ENCODE measurements at regions not wholly inside any gene's neighbourhood (a gene's known extent, or its start where the extent isn't known, plus 50 kb on each side); places are given as distances from the start of the nearest gene placed in this dataset.

GRCh38 chr2:106624787-106625380 is 137.7 kb downstream of the CD8B2 start:
- Histone ChIP-seq H3K4me1 (ENCODE audit: control insufficient read depth in 3 of 3, insufficient read depth in 3 of 3, low read length in 3 of 3) (no peaks in the 10 kb centered on the region), H3K36me3 (ENCODE audit: control insufficient read depth in 3 of 3, insufficient read depth in 3 of 3, low read length in 3 of 3) (no peaks in the 10 kb centered on the region), H3K4me3 (ENCODE audit: low read length in 3 of 3) (no peak overlapping the region), H3K9ac (ENCODE audit: low read depth in 1 of 3, low read length in 3 of 3) (no peak overlapping the region), H3K27ac (ENCODE audit: low read depth, low read length) (no peak overlapping the region), H3K27me3 (ENCODE audit: control insufficient read depth in 3 of 3, insufficient read depth in 3 of 3, low read length in 3 of 3) (no peaks in the 10 kb centered on the region), H3K9me3 (ENCODE audit: control insufficient read depth in 3 of 3, low read length in 3 of 3) (peaks cover 0 to 2% (median 0%) of the 10 kb centered on the region in 3 donors)

GRCh38 chr2:106628377-106628776 is 141.2 kb downstream of the CD8B2 start:
- no peak overlapping the region for H3K27ac ChIP-seq (ENCODE audit: low read depth, low read length)
- no peaks in the 10 kb centered on the region for H3K4me1 ChIP-seq (ENCODE audit: control insufficient read depth in 3 of 3, insufficient read depth in 3 of 3, low read length in 3 of 3)
- peaks cover 0 to 2% (median 0%) of the 10 kb centered on the region in 3 donors for H3K9me3 ChIP-seq (ENCODE audit: control insufficient read depth in 3 of 3, low read length in 3 of 3)
- no peaks in the 10 kb centered on the region for H3K27me3 ChIP-seq (ENCODE audit: control insufficient read depth in 3 of 3, insufficient read depth in 3 of 3, low read length in 3 of 3)
- H3K9ac ChIP-seq (ENCODE audit: low read depth in 1 of 3, low read length in 3 of 3), result no peak overlapping the region
- H3K4me3 ChIP-seq (ENCODE audit: low read length in 3 of 3), result no peak overlapping the region
- H3K36me3 ChIP-seq (ENCODE audit: control insufficient read depth in 3 of 3, insufficient read depth in 3 of 3, low read length in 3 of 3), result no peaks in the 10 kb centered on the region

DNA sequence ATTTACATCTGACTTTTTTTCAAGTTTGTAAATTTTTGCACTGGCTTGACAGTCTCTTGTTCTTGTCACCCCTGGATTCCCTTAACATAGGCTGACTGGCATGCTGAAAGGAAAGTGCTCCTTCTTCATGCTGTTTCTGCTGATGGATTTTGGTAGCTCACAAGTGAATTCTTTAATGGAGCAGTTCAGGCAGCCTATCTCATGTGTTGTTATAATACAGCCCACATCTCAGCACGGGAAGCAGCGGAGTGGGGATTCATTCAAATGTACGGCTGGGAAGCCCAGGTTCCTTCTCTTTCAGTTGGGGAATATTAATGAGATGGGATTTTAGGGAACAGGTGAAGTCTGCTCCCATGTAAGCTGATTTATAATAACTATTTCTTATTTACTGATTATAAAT is 142.8 kb downstream of the CD8B2 start:
- H3K9me3 ChIP-seq (ENCODE audit: control insufficient read depth in 3 of 3, low read length in 3 of 3), result peaks cover 0 to 2% (median 0%) of the 10 kb centered on the region in 3 donors
- H3K4me1 ChIP-seq (ENCODE audit: control insufficient read depth in 3 of 3, insufficient read depth in 3 of 3, low read length in 3 of 3), result no peaks in the 10 kb centered on the region
- no peak overlapping the region for H3K9ac ChIP-seq (ENCODE audit: low read depth in 1 of 3, low read length in 3 of 3)
- H3K27ac ChIP-seq (ENCODE audit: low read depth, low read length), result no peak overlapping the region
- H3K36me3 ChIP-seq (ENCODE audit: control insufficient read depth in 3 of 3, insufficient read depth in 3 of 3, low read length in 3 of 3), result no peaks in the 10 kb centered on the region
- no peak overlapping the region for H3K4me3 ChIP-seq (ENCODE audit: low read length in 3 of 3)
- no peaks in the 10 kb centered on the region for H3K27me3 ChIP-seq (ENCODE audit: control insufficient read depth in 3 of 3, insufficient read depth in 3 of 3, low read length in 3 of 3)

DNA sequence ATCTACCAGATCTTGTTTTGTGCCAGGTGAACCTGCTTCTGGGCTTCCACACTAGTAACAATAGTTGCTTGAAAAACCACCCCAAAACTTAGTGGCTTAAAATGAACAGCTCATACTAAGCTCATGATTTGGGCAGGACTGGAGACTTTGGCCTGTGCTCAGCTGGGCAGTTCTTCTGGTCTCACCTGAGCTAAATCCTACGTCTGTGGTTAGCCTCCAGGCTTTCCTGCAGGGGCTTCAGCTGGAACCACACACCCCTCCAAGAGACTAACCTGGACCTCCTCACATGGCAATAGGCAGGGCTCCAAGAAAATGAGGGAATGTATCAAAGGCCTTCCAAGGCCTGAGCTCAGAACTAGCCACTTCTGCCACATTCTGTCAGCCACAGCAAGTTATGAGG is 144.1 kb downstream of the CD8B2 start:
- H3K9ac ChIP-seq (ENCODE audit: low read depth in 1 of 3, low read length in 3 of 3), result no peak overlapping the region
- no peak overlapping the region for H3K4me3 ChIP-seq (ENCODE audit: low read length in 3 of 3)
- H3K27me3 ChIP-seq (ENCODE audit: control insufficient read depth in 3 of 3, insufficient read depth in 3 of 3, low read length in 3 of 3), result no peaks in the 10 kb centered on the region
- H3K9me3 ChIP-seq (ENCODE audit: control insufficient read depth in 3 of 3, low read length in 3 of 3), result peaks cover 0 to 2% (median 0%) of the 10 kb centered on the region in 3 donors
- no peak overlapping the region for H3K27ac ChIP-seq (ENCODE audit: low read depth, low read length)
- no peaks in the 10 kb centered on the region for H3K36me3 ChIP-seq (ENCODE audit: control insufficient read depth in 3 of 3, insufficient read depth in 3 of 3, low read length in 3 of 3)
- H3K4me1 ChIP-seq (ENCODE audit: control insufficient read depth in 3 of 3, insufficient read depth in 3 of 3, low read length in 3 of 3), result no peaks in the 10 kb centered on the region

GRCh38 chr2:106638043-106638442 is 150.9 kb downstream of the CD8B2 start:
- Histone ChIP-seq H3K4me1 (ENCODE audit: control insufficient read depth in 3 of 3, insufficient read depth in 3 of 3, low read length in 3 of 3) (no peaks in the 10 kb centered on the region), H3K36me3 (ENCODE audit: control insufficient read depth in 3 of 3, insufficient read depth in 3 of 3, low read length in 3 of 3) (no peaks in the 10 kb centered on the region), H3K27ac (ENCODE audit: low read depth, low read length) (no peak overlapping the region), H3K27me3 (ENCODE audit: control insufficient read depth in 3 of 3, insufficient read depth in 3 of 3, low read length in 3 of 3) (no peaks in the 10 kb centered on the region), H3K9ac (ENCODE audit: low read depth in 1 of 3, low read length in 3 of 3) (no peak overlapping the region), H3K9me3 (ENCODE audit: control insufficient read depth in 3 of 3, low read length in 3 of 3) (no peaks in the 10 kb centered on the region), H3K4me3 (ENCODE audit: low read length in 3 of 3) (no peak overlapping the region)

GRCh38 chr2:106638580-106638979 is 151.4 kb downstream of the CD8B2 start:
- H3K9ac ChIP-seq (ENCODE audit: low read depth in 1 of 3, low read length in 3 of 3), result no peak overlapping the region
- no peak overlapping the region for H3K4me3 ChIP-seq (ENCODE audit: low read length in 3 of 3)
- H3K9me3 ChIP-seq (ENCODE audit: control insufficient read depth in 3 of 3, low read length in 3 of 3), result no peaks in the 10 kb centered on the region
- no peaks in the 10 kb centered on the region for H3K4me1 ChIP-seq (ENCODE audit: control insufficient read depth in 3 of 3, insufficient read depth in 3 of 3, low read length in 3 of 3)
- no peaks in the 10 kb centered on the region for H3K27me3 ChIP-seq (ENCODE audit: control insufficient read depth in 3 of 3, insufficient read depth in 3 of 3, low read length in 3 of 3)
- no peaks in the 10 kb centered on the region for H3K36me3 ChIP-seq (ENCODE audit: control insufficient read depth in 3 of 3, insufficient read depth in 3 of 3, low read length in 3 of 3)
- H3K27ac ChIP-seq (ENCODE audit: low read depth, low read length), result no peak overlapping the region

DNA sequence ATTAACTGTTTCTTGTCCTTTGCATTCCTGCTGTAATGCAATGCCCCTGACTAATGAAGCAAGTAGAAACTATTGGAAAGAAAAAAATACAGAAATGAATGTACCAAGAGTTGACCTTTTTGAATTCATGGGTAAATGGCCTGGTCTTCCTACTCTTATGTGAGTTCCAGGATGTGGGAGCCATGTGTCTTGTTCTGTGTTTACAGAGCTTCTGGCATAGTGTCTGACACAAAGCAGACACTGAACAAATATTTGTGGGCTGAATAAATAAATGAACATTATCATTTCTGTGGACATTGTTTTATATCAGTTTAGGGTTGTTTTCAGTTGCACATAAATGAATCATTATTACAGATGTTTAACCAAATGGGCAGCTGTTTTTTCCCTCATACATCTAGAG is 155.5 kb downstream of the CD8B2 start:
- Histone ChIP-seq H3K27ac (ENCODE audit: low read depth, low read length) (no peak overlapping the region), H3K4me1 (ENCODE audit: control insufficient read depth in 3 of 3, insufficient read depth in 3 of 3, low read length in 3 of 3) (no peaks in the 10 kb centered on the region), H3K9me3 (ENCODE audit: control insufficient read depth in 3 of 3, low read length in 3 of 3) (no peaks in the 10 kb centered on the region)

DNA sequence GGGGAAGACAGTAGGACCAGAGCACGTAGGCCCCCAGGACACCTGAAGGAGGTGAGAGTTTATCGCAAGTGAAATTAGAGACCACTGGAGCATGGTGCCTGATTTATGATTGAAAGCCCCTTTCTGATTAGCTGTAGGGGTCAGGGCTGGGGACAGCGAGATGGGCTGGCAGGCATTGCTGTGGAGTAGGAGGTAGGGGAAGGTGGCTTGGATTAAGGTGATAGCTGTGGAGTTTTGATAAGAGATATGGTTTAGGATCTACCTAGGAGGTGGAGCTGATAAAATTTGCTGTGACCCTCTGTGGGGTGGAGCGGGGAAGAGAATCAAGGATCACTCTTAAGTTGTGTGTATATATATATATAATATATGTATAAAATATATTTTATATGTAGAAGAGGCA is 157.5 kb downstream of the CD8B2 start:
- Histone ChIP-seq H3K27me3 (ENCODE audit: control insufficient read depth in 3 of 3, insufficient read depth in 3 of 3, low read length in 3 of 3) (peaks cover 0 to 4% (median 0%) of the 10 kb centered on the region in 3 donors), H3K36me3 (ENCODE audit: control insufficient read depth in 3 of 3, insufficient read depth in 3 of 3, low read length in 3 of 3) (no peaks in the 10 kb centered on the region), H3K9ac (ENCODE audit: low read depth in 1 of 3, low read length in 3 of 3) (no peak overlapping the region), H3K27ac (ENCODE audit: low read depth, low read length) (no peak overlapping the region), H3K9me3 (ENCODE audit: control insufficient read depth in 3 of 3, low read length in 3 of 3) (no peaks in the 10 kb centered on the region), H3K4me1 (ENCODE audit: control insufficient read depth in 3 of 3, insufficient read depth in 3 of 3, low read length in 3 of 3) (no peaks in the 10 kb centered on the region), H3K4me3 (ENCODE audit: low read length in 3 of 3) (no peak overlapping the region)

More for the DNA sequence above, 155.5 kb downstream of the CD8B2 start:
- no peak overlapping the region for H3K9ac ChIP-seq (ENCODE audit: low read depth in 1 of 3, low read length in 3 of 3)
- no peak overlapping the region for H3K4me3 ChIP-seq (ENCODE audit: low read length in 3 of 3)
- peaks cover 0 to under 1% (median 0%) of the 10 kb centered on the region in 3 donors for H3K27me3 ChIP-seq (ENCODE audit: control insufficient read depth in 3 of 3, insufficient read depth in 3 of 3, low read length in 3 of 3)
- no peaks in the 10 kb centered on the region for H3K36me3 ChIP-seq (ENCODE audit: control insufficient read depth in 3 of 3, insufficient read depth in 3 of 3, low read length in 3 of 3)

DNA sequence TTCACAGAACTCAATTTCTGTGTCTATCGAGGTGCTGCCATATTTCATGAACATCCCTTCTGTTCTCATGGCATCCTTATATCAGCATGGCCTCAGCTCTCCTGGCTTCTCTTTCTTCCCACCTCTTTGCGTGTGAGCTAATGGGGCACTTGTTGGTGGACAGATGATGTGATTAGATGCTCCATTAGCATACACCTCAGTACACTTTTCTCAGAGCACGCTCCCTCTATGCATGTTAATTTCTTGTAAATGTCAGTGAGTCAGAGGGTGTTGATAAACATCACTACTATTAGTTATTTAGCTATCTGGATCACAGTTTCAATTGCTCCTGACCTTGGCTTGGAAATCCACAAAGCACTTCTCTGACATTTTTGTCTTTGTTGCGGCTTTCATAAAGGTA is 159.4 kb downstream of the CD8B2 start:
- Histone ChIP-seq H3K36me3 (ENCODE audit: control insufficient read depth in 3 of 3, insufficient read depth in 3 of 3, low read length in 3 of 3) (no peaks in the 10 kb centered on the region), H3K27me3 (ENCODE audit: control insufficient read depth in 3 of 3, insufficient read depth in 3 of 3, low read length in 3 of 3) (peaks cover 0 to 4% (median 0%) of the 10 kb centered on the region in 3 donors), H3K9ac (ENCODE audit: low read depth in 1 of 3, low read length in 3 of 3) (no peak overlapping the region), H3K9me3 (ENCODE audit: control insufficient read depth in 3 of 3, low read length in 3 of 3) (no peaks in the 10 kb centered on the region), H3K4me3 (ENCODE audit: low read length in 3 of 3) (no peak overlapping the region), H3K4me1 (ENCODE audit: control insufficient read depth in 3 of 3, insufficient read depth in 3 of 3, low read length in 3 of 3) (no peaks in the 10 kb centered on the region), H3K27ac (ENCODE audit: low read depth, low read length) (no peak overlapping the region)

DNA sequence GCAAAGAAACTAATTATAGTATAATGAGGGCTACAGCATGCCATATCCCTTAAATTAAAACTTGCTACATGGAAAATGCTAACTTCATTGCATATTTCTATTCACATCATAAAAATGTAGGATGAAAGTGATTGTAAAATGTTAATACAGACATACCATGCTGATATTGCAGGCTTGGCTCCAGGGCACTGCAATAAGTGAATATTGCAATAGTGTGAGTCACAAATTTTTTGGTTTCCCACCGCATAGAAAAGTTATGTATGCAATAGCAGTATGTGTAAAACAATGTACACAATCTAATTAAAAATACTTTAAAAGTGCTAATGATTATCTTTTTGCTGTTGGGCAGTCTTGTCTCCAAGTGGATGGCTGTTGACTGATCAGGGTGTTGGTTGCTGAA is 162.1 kb downstream of the CD8B2 start:
- no peaks in the 10 kb centered on the region for H3K36me3 ChIP-seq (ENCODE audit: control insufficient read depth in 3 of 3, insufficient read depth in 3 of 3, low read length in 3 of 3)
- H3K27ac ChIP-seq (ENCODE audit: low read depth, low read length), result no peak overlapping the region
- H3K9ac ChIP-seq (ENCODE audit: low read depth in 1 of 3, low read length in 3 of 3), result no peak overlapping the region
- H3K4me1 ChIP-seq (ENCODE audit: control insufficient read depth in 3 of 3, insufficient read depth in 3 of 3, low read length in 3 of 3), result no peaks in the 10 kb centered on the region
- H3K9me3 ChIP-seq (ENCODE audit: control insufficient read depth in 3 of 3, low read length in 3 of 3), result no peaks in the 10 kb centered on the region
- no peak overlapping the region for H3K4me3 ChIP-seq (ENCODE audit: low read length in 3 of 3)
- peaks cover 0 to 4% (median 3%) of the 10 kb centered on the region in 3 donors for H3K27me3 ChIP-seq (ENCODE audit: control insufficient read depth in 3 of 3, insufficient read depth in 3 of 3, low read length in 3 of 3)

Data from skeletal muscle tissue (tissue), 3 donors.